ENCODE measurements at regions not wholly inside any gene's neighbourhood (a gene's known extent, or its start where the extent isn't known, plus 50 kb on each side); places are given as distances from the start of the nearest gene placed in this dataset.

DNA sequence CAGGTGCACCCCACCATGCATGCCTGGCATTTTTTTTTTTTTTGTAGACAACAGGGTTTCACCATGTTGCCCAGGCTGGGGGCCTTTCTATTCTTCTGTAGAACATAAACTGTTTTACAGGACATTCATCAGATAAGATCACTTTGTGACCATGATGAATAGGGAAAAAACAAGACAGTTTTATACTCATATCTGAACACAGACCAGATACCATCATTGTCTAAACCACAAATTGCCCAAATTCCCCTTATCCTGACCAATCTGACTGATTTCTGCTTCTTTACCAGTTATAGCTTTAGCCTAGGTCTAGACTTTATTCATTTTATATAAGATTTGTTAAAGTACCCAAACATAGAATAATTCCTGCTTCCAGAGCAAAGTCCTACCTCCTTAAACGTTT lies 1699.3 kb upstream of the TMEFF2 start:
- TF ChIP-seq, protein P1, sequence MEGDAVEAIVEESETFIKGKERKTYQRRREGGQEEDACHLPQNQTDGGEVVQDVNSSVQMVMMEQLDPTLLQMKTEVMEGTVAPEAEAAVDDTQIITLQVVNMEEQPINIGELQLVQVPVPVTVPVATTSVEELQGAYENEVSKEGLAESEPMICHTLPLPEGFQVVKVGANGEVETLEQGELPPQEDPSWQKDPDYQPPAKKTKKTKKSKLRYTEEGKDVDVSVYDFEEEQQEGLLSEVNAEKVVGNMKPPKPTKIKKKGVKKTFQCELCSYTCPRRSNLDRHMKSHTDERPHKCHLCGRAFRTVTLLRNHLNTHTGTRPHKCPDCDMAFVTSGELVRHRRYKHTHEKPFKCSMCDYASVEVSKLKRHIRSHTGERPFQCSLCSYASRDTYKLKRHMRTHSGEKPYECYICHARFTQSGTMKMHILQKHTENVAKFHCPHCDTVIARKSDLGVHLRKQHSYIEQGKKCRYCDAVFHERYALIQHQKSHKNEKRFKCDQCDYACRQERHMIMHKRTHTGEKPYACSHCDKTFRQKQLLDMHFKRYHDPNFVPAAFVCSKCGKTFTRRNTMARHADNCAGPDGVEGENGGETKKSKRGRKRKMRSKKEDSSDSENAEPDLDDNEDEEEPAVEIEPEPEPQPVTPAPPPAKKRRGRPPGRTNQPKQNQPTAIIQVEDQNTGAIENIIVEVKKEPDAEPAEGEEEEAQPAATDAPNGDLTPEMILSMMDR (conservative IDR thresholded peaks at IDR 0.05; ENCODE audit: low read length): no peak
- no peak for TF ChIP-seq EZH2phosphoT487 (IDR thresholded peaks at IDR 0.05; ENCODE audit: borderline replicate concordance)
